NCI-H2107 treated with DMSO at 0.1 percent for 48 hours (cell line): ENCODE measurements at regions not wholly inside any gene's neighbourhood (a gene's known extent, or its start where the extent isn't known, plus 50 kb on each side); places are given as distances from the start of the nearest gene placed in this dataset.
"Not testable (repeated sequence)": the region's sequence is repeated elsewhere in the genome, so short reads cannot be mapped to it uniquely, and the experiment has no call there.

Experiments
- DNase-seq: peaks from one replicate; lab custom pipeline; 2025; ENCODE audit not compliant: unreplicated experiment; lab: John Stamatoyannopoulos, UW

- DNase-seq, result no peak
Observed at GRCh38 chr5:124621279-124621678, 125.2 kb downstream of the ZNF608 start.

- DNase-seq, result no peak
Observed at GRCh38 chr5:124620743-124621142, 125.7 kb downstream of the ZNF608 start.

GRCh38 chr5:124619121-124619520 lies 127.3 kb downstream of the ZNF608 start:
- no peak for DNase-seq

GRCh38 chr5:124617787-124618186 lies 128.7 kb downstream of the ZNF608 start:
- DNase-seq, result no peak

- DNase-seq, result no peak
Observed at GRCh38 chr5:124614836-124615385, 131.5 kb downstream of the ZNF608 start.

- DNase-seq, result no peak
Observed at GRCh38 chr5:124614105-124614504, 132.3 kb downstream of the ZNF608 start.

GRCh38 chr5:124613273-124613953 lies 133.0 kb downstream of the ZNF608 start:
- DNase-seq, result no peak

GRCh38 chr5:124612023-124612422 lies 134.4 kb downstream of the ZNF608 start:
- DNase-seq, result no peak

GRCh38 chr5:124611262-124611661 lies 135.2 kb downstream of the ZNF608 start:
- DNase-seq, result not testable (repeated sequence)

- DNase-seq, result not testable (repeated sequence)
Observed at GRCh38 chr5:124609685-124610084, 136.8 kb downstream of the ZNF608 start.

GRCh38 chr5:124606543-124606942 lies 139.9 kb downstream of the ZNF608 start:
- DNase-seq, result no peak

GRCh38 chr5:124606093-124606492 lies 140.3 kb downstream of the ZNF608 start:
- DNase-seq, result no peak

GRCh38 chr5:124605541-124605940 lies 140.9 kb downstream of the ZNF608 start:
- DNase-seq, result no peak

GRCh38 chr5:124604419-124604818 lies 142.0 kb downstream of the ZNF608 start:
- no peak for DNase-seq

- no peak for DNase-seq
Observed at GRCh38 chr5:124602925-124603650, 143.4 kb downstream of the ZNF608 start.

- DNase-seq, result no peak
Observed at GRCh38 chr5:124599028-124599973, 147.1 kb downstream of the ZNF608 start.

- no peak for DNase-seq
Observed at GRCh38 chr5:124596595-124597421, 149.6 kb downstream of the ZNF608 start.

- DNase-seq, result no peak
Observed at GRCh38 chr5:124593952-124594351, 152.5 kb downstream of the ZNF608 start.

- DNase-seq, result no peak
Observed at GRCh38 chr5:124592891-124593290, 153.5 kb downstream of the ZNF608 start.

GRCh38 chr5:124591583-124591982 lies 154.9 kb downstream of the ZNF608 start:
- DNase-seq, result no peak
